KMS-11 (cell line): ENCODE measurements at regions not wholly inside any gene's neighbourhood (a gene's known extent, or its start where the extent isn't known, plus 50 kb on each side); places are given as distances from the start of the nearest gene placed in this dataset.

ENCODE experiments used
- H2AFZ ChIP-seq: fragments of 200-600 bp; sonication (generic); 2 replicates; pipeline ENCODE4 v1.6.1; 2016; ENCODE audit warnings: antibody characterized with exemption, mixed run types, low read depth
- H3K27ac ChIP-seq: fragments of 200-600 bp; sonication (generic); 2 replicates; pipeline ENCODE4 v1.6.1; 2016; ENCODE audit warnings: mild to moderate bottlenecking, mixed run types
- H3K27me3 ChIP-seq: fragments of 200-600 bp; sonication (generic); 2 replicates; pipeline ENCODE4 v1.6.1; 2017; ENCODE audit warnings: mild to moderate bottlenecking, low read depth, mixed run types, moderate library complexity; ENCODE audit not compliant: insufficient read depth
- H3K36me3 ChIP-seq: fragments of 200-600 bp; sonication (generic); 2 replicates; pipeline ENCODE4 v1.6.1; 2017; ENCODE audit warnings: mild to moderate bottlenecking, mixed run types; ENCODE audit not compliant: insufficient read depth
- H3K4me1 ChIP-seq: fragments of 200-600 bp; sonication (generic); 2 replicates; pipeline ENCODE4 v1.6.1; 2016; ENCODE audit warnings: mild to moderate bottlenecking, low read depth, mixed run types; ENCODE audit not compliant: poor library complexity, severe bottlenecking
- H3K4me2 ChIP-seq: fragments of 200-600 bp; sonication (generic); 2 replicates; pipeline ENCODE4 v1.7.0; 2016; ENCODE audit warnings: mild to moderate bottlenecking, mixed run types
- H3K4me3 ChIP-seq: fragments of 200-600 bp; sonication (generic); IDR thresholded peaks from 2 replicates; pipeline ENCODE4 v1.6.1; 2017; ENCODE audit warnings: low read depth, low read length, mixed read lengths; ENCODE audit not compliant: insufficient read depth
- H3K79me2 ChIP-seq: fragments of 200-600 bp; sonication (generic); 2 replicates; pipeline ENCODE4 v1.6.1; 2016; ENCODE audit warnings: low read depth, mixed run types; ENCODE audit not compliant: insufficient read depth
- H3K9ac ChIP-seq: fragments of 200-600 bp; sonication (generic); 2 replicates; pipeline ENCODE4 v1.6.1; 2016; ENCODE audit warnings: mild to moderate bottlenecking, mixed run types
- H4K20me1 ChIP-seq: fragments of 200-600 bp; sonication (generic); 2 replicates; pipeline ENCODE4 v1.6.1; 2016; ENCODE audit warnings: mild to moderate bottlenecking, mixed run types; ENCODE audit not compliant: insufficient read depth
- TF ChIP-seq, protein P1 (sequence below): fragments of 200-600 bp; sonication (generic); conservative IDR thresholded peaks from 2 replicates; pipeline ENCODE4 v1.6.1; 2017; ENCODE audit warnings: low read depth, mild to moderate bottlenecking, antibody characterized with exemption, low read length, moderate library complexity, mixed read lengths

DNA sequence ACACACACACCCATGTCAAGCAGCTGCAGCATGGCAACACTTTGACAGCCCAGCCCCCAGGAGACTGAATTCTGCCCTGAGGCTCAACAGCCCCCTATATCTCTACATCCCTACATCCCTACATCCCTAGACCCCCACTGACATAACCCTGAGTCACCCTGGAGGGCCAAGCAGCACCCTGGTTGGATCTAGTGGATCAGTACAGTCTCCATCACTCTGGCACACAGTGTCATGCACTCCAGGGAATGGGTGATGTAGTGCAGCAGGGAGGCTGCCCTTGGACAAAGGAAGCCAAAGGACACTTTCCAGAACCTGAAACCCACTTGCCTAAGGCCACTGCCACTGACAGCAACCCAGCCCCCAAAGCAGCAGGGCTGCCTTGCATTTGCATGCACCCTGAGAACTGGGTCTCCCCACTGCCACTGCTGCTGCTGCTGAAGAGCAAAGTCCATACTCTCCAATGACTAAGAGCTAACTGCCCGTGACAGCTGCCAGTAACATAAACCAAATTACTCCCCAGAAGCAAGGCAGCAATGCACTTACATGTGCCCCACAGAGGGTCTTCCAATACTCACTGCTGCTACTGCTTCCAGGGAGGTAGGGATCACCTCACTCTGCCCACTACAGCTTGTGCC lies 681.6 kb upstream of the KLHL29 start:
- no peak overlapping the region for H3K9ac ChIP-seq
- H3K4me3 ChIP-seq: no peak overlapping the region
- no peaks in the 10 kb centered on the region for H3K4me1 ChIP-seq
- TF ChIP-seq, protein P1, sequence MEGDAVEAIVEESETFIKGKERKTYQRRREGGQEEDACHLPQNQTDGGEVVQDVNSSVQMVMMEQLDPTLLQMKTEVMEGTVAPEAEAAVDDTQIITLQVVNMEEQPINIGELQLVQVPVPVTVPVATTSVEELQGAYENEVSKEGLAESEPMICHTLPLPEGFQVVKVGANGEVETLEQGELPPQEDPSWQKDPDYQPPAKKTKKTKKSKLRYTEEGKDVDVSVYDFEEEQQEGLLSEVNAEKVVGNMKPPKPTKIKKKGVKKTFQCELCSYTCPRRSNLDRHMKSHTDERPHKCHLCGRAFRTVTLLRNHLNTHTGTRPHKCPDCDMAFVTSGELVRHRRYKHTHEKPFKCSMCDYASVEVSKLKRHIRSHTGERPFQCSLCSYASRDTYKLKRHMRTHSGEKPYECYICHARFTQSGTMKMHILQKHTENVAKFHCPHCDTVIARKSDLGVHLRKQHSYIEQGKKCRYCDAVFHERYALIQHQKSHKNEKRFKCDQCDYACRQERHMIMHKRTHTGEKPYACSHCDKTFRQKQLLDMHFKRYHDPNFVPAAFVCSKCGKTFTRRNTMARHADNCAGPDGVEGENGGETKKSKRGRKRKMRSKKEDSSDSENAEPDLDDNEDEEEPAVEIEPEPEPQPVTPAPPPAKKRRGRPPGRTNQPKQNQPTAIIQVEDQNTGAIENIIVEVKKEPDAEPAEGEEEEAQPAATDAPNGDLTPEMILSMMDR: no peak
- no peak overlapping the region for H3K27ac ChIP-seq
- H3K79me2 ChIP-seq: no peaks in the 10 kb centered on the region
- no peak overlapping the region for H3K4me2 ChIP-seq
- H4K20me1 ChIP-seq: no peaks in the 10 kb centered on the region
- H2AFZ ChIP-seq: no peak overlapping the region
- H3K27me3 ChIP-seq: no peaks in the 10 kb centered on the region
- no peaks in the 10 kb centered on the region for H3K36me3 ChIP-seq

- no peak overlapping the region for H3K9ac ChIP-seq
- no peaks in the 10 kb centered on the region for H3K79me2 ChIP-seq
- H3K27ac ChIP-seq: no peak overlapping the region
- H3K4me3 ChIP-seq: no peak overlapping the region
- no peaks in the 10 kb centered on the region for H3K36me3 ChIP-seq
- H4K20me1 ChIP-seq: no peaks in the 10 kb centered on the region
- no peaks in the 10 kb centered on the region for H3K27me3 ChIP-seq
- TF ChIP-seq, protein P1: no peak
- no peaks in the 10 kb centered on the region for H3K4me1 ChIP-seq
- H3K4me2 ChIP-seq: no peak overlapping the region
- H2AFZ ChIP-seq: no peak overlapping the region
Measured at GRCh38 chr2:22719396-22719795, 665.6 kb upstream of the KLHL29 start.

GRCh38 chr2:22729466-22729865 lies 655.5 kb upstream of the KLHL29 start:
- H2AFZ ChIP-seq: no peak overlapping the region
- no peaks in the 10 kb centered on the region for H3K79me2 ChIP-seq
- no peaks in the 10 kb centered on the region for H3K4me1 ChIP-seq
- H3K4me2 ChIP-seq: no peak overlapping the region
- no peaks in the 10 kb centered on the region for H4K20me1 ChIP-seq
- H3K9ac ChIP-seq: no peak overlapping the region
- no peak overlapping the region for H3K27ac ChIP-seq
- no peaks in the 10 kb centered on the region for H3K27me3 ChIP-seq
- TF ChIP-seq, protein P1: no peak
- no peak overlapping the region for H3K4me3 ChIP-seq
- H3K36me3 ChIP-seq: no peaks in the 10 kb centered on the region

DNA sequence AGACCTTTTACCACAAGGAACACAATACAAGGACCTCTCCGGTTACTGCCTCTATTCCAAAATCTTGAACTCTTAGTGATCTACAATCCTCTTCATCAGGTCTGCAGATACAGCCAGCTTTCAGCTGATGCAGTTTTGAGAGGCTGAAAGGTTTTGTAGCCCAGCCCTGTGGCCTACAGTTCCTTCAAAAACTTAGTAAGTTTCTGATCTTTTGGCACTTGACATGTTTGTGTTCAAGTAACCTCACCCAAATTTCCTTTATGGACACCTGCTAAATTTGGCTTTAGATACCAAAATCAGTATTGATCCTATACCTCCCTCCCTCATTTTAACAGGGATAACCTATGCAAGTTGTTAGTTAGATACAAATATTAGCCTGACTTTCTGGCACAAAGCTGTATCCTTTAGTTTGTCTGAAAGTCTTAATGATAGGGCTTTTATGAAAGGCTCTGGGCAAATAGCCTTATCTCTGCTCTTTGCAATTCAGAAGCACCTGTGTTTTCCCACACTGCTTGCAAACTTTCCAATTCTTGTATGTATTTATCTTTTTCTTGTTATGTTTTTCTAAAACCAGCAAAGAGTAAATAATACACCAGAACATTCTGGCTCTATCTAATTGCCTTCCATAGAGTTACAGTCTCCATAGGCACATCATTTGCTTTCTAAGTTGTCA lies 650.5 kb upstream of the KLHL29 start:
- no peaks in the 10 kb centered on the region for H3K27me3 ChIP-seq
- no peak overlapping the region for H3K9ac ChIP-seq
- TF ChIP-seq, protein P1: no peak

More for the DNA sequence above, 650.5 kb upstream of the KLHL29 start:
- Histone ChIP-seq H3K27ac (no peak overlapping the region), H3K4me1 (no peaks in the 10 kb centered on the region), H3K36me3 (no peaks in the 10 kb centered on the region), H3K4me2 (no peak overlapping the region), H3K4me3 (no peak overlapping the region), H3K79me2 (no peaks in the 10 kb centered on the region), H2AFZ (no peak overlapping the region), H4K20me1 (no peaks in the 10 kb centered on the region)
